CD4-positive, alpha-beta T cell treated with Interleukin-2 at 100 ng/mL for 4 hours (primary cell): ENCODE measurements at regions not wholly inside any gene's neighbourhood (a gene's known extent, or its start where the extent isn't known, plus 50 kb on each side); places are given as distances from the start of the nearest gene placed in this dataset.

Experiments used
- DNase-seq: peaks from one replicate; pipeline ENCODE4 v3.0.0-alpha.2; 2020; ENCODE audit warnings: low spot score

DNA sequence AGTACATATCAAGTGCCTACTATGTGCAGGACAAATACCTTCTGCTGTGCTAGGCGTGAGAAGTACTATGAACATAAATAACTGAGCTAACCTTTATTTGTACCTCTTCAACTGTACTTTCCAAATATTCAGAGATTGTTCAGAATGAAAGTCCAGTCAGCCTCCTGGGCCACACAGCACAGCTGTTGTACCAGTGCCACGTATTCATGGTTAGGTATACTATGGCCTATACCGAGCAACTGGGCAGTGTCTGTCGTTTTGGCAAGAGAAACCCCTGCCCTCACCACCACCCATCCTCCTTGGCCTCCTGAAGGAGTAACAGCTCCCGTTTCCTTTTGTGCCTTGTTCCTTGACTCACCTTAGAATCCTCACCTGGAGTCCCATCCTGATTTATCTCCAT, 53.0 kb downstream of the RASSF10 start:
- no peak for DNase-seq

GRCh38 chr11:13064593-13064992, 55.5 kb downstream of the RASSF10 start:
- no peak for DNase-seq

- no peak for DNase-seq
These were observed 56.2 kb downstream of the RASSF10 start for GRCh38 chr11:13065200-13065787.

DNA sequence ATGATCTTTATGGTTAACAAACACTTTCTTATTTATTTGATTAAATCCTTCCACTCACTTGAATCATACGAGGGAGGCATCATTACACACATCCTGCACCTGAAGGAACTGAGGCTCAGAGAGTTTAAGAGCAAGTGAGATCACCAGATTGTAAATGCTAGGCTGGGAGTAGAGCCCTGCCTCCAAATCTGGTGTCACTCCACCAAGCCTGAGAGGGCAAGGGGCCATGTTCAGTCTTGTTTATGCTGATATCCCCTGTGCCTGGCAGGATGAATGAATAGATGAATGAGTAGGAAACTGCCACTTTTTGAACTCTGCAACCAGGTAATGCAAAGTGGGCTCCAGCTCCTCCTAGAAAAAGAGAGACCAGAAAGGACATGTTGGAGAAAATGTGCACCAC, 59.1 kb downstream of the RASSF10 start:
- no peak for DNase-seq

GRCh38 chr11:13073119-13073981, 64.2 kb downstream of the RASSF10 start:
- no peak for DNase-seq

DNA sequence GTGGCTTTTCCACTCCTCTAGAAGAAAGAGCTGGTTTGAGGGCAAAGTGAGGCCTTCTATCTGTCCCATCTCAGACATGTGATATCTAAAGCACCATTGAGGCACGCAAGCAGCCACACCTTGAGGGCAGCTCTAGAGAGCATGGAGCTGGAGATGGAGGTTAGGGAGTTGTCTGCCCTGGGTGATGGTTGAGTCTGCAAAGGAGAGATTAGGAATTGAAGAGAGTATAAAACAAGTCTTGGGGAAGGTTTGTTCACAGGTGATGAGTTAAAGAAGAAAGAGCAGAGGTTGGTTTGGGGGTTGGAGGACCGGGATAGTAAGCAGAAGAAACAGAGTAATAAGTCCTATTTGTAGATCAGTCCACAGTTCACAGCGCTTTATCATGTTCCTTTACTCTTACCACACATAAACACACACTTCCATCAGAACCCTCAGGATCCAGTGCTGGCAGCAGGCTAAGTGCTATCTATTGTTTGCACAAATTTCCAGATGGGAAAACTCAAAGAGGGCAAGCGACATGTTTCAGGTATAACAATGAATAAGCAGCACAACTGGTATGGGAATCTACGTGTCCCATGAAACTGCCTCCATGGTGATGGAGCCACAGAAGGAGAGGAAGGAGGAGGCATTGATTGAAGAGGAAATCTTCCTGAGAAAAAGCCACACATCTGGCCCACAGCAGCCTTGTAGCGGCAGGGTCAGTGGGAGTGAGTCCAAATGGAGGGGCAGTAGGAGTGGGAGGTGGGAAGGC, 65.8 kb downstream of the RASSF10 start:
- no peak for DNase-seq

DNA sequence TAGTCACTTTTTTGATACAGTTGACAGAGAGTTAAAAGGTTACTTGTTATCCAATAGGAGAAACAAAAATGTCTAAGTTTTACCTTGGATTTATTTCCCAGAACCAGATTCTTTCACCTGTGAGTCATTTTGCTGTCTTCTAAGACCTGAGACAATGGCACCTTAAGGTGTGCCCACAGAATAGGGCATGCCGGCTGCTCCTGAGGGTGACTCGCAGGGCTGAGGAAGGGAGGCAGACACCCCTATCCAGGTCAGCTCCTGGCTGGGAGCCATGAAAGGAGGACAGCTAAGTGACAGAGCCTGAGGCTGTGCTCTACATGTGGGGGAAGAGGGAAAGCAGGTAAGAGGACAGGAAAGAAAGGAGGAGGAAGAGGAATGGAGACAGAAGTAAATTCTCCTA, 67.8 kb downstream of the RASSF10 start:
- no peak for DNase-seq

DNA sequence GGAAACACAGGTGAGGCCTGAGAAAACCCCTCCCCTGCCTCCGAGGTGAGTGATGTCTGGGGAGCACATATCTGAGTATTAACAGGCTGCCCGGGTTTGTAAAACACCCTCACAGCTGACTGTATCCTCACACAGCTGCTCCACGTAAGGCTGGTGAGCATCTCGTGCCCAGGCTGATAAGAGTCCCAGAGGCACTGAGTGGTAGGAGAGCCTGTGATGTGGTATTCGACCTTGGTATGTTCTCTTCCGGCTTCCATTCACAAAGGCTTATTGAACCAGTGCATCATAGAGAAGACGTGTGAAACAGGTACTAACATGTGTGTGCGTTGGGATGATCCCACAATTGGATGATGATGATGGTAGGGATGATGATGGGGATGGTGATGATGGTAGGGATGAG, 71.7 kb downstream of the RASSF10 start:
- DNase-seq: no peak

DNA sequence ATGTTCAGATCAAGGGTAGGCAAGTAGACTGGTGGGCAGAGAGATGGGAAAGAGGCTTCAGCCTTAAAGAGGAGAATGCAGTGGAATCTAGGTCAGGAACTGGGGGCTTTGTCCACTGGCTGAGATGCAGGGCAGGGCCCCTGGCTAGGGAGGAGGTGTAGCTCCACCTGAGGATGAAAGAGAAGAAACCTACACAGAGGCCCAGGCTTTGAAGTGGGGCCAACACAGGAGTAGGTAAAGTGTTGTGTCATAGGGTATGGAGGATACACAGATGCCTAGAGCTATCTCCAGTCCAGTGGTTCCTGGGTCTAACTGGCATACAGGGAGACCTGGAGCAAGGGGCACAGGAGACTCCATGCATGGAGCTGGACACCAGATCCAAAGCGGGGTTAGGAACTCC, 73.5 kb downstream of the RASSF10 start:
- DNase-seq: no peak

DNA sequence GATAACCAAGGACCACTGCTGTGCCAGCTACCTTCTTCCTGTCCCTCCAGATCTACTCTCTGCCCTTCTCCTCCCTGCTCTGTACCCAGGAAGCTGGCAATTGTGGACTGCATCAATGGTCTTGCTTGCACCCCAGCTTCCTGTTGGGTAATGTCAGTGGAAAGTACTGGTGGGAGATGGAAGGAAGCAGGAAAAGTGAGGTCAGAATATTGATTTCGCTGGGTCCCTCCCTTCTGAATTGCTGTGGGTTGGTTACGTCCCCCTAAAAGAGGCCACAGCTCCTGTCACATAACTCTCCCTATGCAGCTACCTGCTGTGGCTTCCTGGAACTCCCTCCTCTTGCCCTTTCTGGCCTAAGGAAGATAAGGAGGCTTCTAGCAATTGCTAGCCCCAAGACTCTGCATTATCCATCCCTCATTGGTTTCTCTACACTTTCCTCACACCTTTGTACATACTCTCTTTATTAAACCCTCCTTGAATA, 81.2 kb downstream of the RASSF10 start:
- DNase-seq: no peak

DNA sequence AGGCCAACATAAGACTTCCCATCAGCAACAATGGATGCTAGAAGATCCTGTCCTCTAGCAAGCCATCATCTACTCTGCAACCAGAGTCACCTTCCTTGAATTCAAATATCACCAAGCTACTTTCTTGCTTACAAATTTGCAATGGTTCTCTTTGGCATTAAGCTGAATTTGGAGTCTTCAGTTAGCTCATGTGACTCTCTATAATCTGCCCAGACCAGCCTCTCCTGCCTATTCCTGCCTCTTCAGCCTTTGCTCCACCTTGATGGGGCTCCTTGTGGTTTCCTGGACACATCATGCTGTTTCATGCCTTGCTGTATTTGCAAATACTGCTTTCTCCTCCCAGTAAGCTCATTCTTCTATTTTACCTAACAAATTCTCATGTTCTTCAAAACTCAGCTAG, 82.3 kb downstream of the RASSF10 start:
- no peak for DNase-seq

GRCh38 chr11:13091804-13092203, 82.7 kb downstream of the RASSF10 start:
- no peak for DNase-seq

DNA sequence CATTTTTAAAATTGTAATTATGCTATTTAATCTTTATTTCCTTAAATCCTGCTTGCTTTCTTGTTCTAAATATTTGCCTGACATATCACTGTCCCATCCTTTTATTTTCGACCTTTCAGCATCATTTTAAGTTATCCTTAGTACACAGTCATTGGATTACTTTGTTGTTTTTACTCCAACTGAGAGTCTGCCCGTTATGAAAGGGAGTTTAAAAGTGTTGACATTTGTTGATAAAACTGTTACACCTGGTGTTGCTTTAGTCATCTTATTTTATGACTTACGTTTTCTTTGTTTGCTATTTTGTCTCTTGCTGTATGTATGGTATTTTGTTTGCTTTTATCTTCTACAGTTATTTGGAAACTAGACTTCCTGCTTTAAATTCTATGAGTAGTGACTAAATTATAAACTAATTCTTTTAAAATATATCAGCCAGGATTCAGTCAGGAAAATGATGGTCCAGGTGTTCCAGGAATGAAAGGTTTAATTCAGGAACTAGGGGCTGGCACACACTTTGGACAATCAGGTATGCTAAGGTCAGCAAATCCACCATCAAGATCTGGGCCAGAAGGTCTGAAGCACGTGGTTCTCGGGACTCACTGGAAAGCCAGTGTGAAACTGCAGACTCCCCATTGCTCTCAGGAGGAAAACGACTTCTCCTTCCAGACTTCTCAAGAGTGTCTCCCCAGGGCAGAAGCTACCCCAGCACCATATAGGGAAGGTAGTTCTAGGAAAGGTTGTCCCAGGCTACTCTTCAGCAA, 86.0 kb downstream of the RASSF10 start:
- DNase-seq: no peak

- no peak for DNase-seq
These were observed 88.9 kb downstream of the RASSF10 start for GRCh38 chr11:13098063-13098462.

DNA sequence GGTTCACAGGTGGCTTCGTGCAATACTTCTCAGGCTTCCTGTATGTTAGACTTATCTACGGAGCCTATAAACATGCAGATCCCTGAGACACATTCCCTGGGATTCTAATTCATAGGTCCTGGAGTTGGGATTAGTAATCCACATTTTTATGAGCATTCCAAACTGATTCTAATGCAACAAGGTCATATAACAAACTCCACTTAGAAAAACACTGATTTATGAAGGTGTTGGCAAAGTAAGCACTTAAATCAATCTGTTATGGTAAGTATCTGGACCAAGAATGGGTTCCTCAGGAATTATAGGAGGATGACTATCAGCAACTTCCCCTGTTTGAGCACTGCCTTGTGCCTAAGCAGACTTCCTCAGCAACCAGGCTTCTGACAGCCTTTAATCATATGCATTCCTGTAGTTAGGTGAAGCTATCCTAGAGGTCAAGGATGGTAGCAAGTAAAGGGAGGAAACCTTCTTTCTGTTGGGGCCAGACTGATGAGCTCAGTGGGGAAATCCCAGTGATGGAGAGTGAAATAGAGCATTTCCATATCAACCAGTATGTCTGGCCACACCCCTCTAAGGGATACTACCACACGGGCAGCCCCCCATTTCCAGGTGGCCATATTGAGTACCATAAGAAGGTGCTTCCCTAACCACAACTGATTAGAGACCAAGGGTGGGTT, 89.6 kb downstream of the RASSF10 start:
- DNase-seq: no peak

DNA sequence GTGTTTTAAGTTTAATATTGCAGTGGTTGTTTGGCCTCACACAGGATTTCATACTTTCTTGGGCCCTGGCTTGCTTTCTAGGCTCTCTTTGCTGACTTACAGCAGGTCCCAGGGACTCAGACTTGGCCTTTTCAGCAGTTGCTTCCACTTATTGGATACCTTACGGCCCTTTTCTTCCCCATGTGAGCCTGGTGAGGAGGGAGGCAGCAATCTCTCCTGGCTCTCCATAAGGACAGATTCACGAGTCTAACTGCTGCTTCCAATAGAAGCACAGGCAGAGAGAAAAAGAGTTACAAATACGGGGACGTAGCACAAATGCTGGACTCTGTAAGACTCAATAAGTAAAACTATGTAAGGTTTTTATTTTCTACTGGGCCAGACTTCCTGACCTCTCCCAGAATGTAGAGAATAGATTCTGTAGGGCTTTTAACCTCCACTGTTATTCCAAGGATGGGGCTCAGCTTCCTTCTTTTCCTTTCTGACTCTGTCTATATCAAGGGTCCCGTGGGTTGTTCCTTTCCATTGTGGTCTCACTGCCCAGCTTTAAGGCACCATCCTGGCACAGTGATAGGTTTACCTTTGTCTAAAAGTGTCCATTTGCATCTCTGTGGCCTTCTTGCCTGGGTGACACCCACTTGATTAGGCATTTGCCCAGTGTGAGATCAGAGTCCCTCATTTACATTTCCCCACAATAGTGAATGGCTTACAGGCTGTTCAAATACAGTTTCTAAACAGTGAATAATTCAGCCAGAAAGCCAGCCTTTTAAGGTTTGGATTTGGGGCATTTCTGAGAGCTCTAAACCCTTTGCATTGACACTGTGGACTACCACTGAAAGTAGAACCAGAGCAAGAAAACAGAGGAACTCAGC, 92.8 kb downstream of the RASSF10 start:
- DNase-seq: no peak

DNA sequence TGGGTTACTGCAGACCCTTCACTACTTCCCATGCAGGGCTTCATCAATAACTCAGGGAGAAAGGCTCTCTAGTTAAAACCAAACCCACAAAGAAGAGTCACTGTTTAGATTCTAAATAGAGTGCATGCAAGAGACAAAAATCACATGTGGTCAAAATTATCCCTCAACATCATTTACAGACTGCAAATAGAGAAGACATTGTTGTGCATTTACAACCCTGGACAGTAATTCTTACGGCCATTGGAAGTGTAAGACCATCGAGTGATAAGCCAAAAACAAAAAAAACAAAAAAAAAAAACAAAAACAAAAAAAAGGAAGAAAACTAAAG, 93.4 kb downstream of the RASSF10 start:
- no peak for DNase-seq

- DNase-seq: no peak
These were observed 93.9 kb downstream of the RASSF10 start for GRCh38 chr11:13102865-13103539.

- no peak for DNase-seq
These were observed 94.9 kb downstream of the RASSF10 start for GRCh38 chr11:13103962-13104554.
